Lung (tissue), 11 donors: ENCODE measurements at regions not wholly inside any gene's neighbourhood (a gene's known extent, or its start where the extent isn't known, plus 50 kb on each side); places are given as distances from the start of the nearest gene placed in this dataset.
"Not testable (repeated sequence)": the region's sequence is repeated elsewhere in the genome, so short reads cannot be mapped to it uniquely, and the experiment has no call there.

Experiments
- ATAC-seq: fragments of 200-7000 bp; cut with Tn5 transposase; one replicate; pipeline ENCODE4 v1.9.1; 2020; ENCODE audit warnings: moderate number of reproducible peaks; ENCODE audit not compliant: insufficient read depth, low FRiP score
- DNase-seq, 3 donors: peaks; one replicate each; pipeline ENCODE4 v3.0.0-alpha.2; 2013 to 2017
- H3K27ac ChIP-seq, 2 donors: one replicate each; pipeline ENCODE4 v1.5.1; 2013; ENCODE audit warnings: mild to moderate bottlenecking in 2 of 2, moderate library complexity in 2 of 2, control low read depth in 1 of 2, inconsistent platforms in 1 of 2, low read depth in 1 of 2, low read length in 1 of 2
- H3K27me3 ChIP-seq, 3 donors: one replicate each; pipeline ENCODE4 v1.5.1; 2013; ENCODE audit warnings: low read length in 2 of 3; ENCODE audit not compliant: control insufficient read depth in 3 of 3, insufficient read depth in 3 of 3
- H3K36me3 ChIP-seq, 4 donors: one replicate each; pipeline ENCODE4 v1.5.1; 2013; ENCODE audit warnings: low read length in 4 of 4, mild to moderate bottlenecking in 1 of 4, moderate library complexity in 1 of 4; ENCODE audit not compliant: control insufficient read depth in 4 of 4, insufficient read depth in 4 of 4
- H3K4me1 ChIP-seq, 5 donors: one replicate each; pipeline ENCODE4 v1.5.1; 2013; ENCODE audit warnings: low read length in 5 of 5, mild to moderate bottlenecking in 2 of 5, moderate library complexity in 1 of 5; ENCODE audit not compliant: control insufficient read depth in 5 of 5, insufficient read depth in 5 of 5
- H3K4me3 ChIP-seq: one replicate; pipeline ENCODE4 v1.5.1; 2013; ENCODE audit warnings: mild to moderate bottlenecking, control low read depth, moderate library complexity
- H3K9ac ChIP-seq, 2 donors: one replicate each; pipeline ENCODE4 v1.5.1; 2013; ENCODE audit warnings: low read length in 2 of 2, control low read depth in 1 of 2; ENCODE audit not compliant: insufficient read depth in 1 of 2
- H3K9me3 ChIP-seq, 4 donors: one replicate each; pipeline ENCODE4 v1.5.1; 2013; ENCODE audit warnings: low read length in 3 of 4, mild to moderate bottlenecking in 1 of 4, moderate library complexity in 1 of 4; ENCODE audit not compliant: control insufficient read depth in 4 of 4, insufficient read depth in 3 of 4
- CTCF ChIP-seq: IDR thresholded peaks from 2 replicates; pipeline ENCODE4 v1.5.1; 2012; ENCODE audit warnings: mild to moderate bottlenecking; ENCODE audit errors: control extremely low read depth, extremely low read depth
- WGBS, 2 donors: extraction: QIAGEN DNeasy Blood & Tissue Kit; methylation state at CpG; one replicate each; pipeline ENCODE4 v1.1.7; 2013; 5-methylcytosine and 5-hydroxymethylcytosine counted together
- donor health status: control.
- donor health status: control.
- donor health status: Bipolar disorder and iron deficiency.
- donor health status: healthy.
- donor health status: DM: yes; HTN: yes; CAD: no.

DNA sequence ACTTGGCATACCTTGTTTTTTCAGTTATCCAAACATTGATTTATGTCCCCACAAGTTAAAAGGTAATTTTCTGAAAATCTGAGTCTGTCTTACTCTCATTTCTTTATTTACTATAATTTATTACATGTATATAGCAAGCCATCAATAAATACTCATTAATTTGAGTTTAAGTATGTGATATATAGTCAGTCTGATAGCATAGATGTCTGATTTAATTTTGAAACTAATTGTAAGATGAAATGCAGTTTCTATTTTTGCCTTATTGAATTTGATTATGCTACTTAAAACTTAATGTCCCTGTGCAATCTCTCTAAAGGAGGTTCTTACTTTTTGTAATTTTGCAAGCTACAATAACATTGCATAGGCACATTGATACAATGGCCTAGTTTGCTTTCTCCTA lies 2418.6 kb downstream of the ARAP2 start:
- H3K4me3 ChIP-seq, result no peak overlapping the region
- TF ChIP-seq CTCF, result no peak
- H3K4me1 ChIP-seq, result no peaks in the 10 kb centered on the region
- DNase-seq (no peak), ATAC-seq (no peak)
- no peak overlapping the region for H3K9ac ChIP-seq
- H3K27me3 ChIP-seq, result no peaks in the 10 kb centered on the region
- H3K27ac ChIP-seq, result no peak overlapping the region
- H3K36me3 ChIP-seq, result no peaks in the 10 kb centered on the region
- H3K9me3 ChIP-seq, result no peaks in the 10 kb centered on the region

- 94 to 96% methylated on average over 1 of the region's 1 CpG for WGBS, 2 donors
- H3K27me3 ChIP-seq, H3K9ac ChIP-seq, H3K36me3 ChIP-seq, DNase-seq, H3K27ac ChIP-seq, H3K9me3 ChIP-seq, ATAC-seq, H3K4me1 ChIP-seq, H3K4me3 ChIP-seq: not testable (repeated sequence)
Observed at GRCh38 chr4:33829356-33829755, 2415.0 kb downstream of the ARAP2 start.

- no peak for ATAC-seq
- Histone ChIP-seq H3K9ac (no peak overlapping the region), H3K27me3 (no peaks in the 10 kb centered on the region), H3K4me3 (no peak overlapping the region), H3K9me3 (no peaks in the 10 kb centered on the region), H3K4me1 (no peaks in the 10 kb centered on the region), H3K36me3 (no peaks in the 10 kb centered on the region), H3K27ac (no peak overlapping the region)
- no peak for TF ChIP-seq CTCF
- WGBS, 2 donors, result 69 to 77% methylated on average over 3 of the region's 3 CpGs
- DNase-seq, result peak in 2 of 3 donors; percentile 10 to 41
Observed at GRCh38 chr4:33831442-33832066, 2412.8 kb downstream of the ARAP2 start.

- ATAC-seq, H3K9me3 ChIP-seq, H3K4me1 ChIP-seq, H3K36me3 ChIP-seq, DNase-seq, H3K9ac ChIP-seq, H3K4me3 ChIP-seq, H3K27ac ChIP-seq, H3K27me3 ChIP-seq: not testable (repeated sequence)
- 95 to 97% methylated on average over 3 of the region's 3 CpGs for WGBS, 2 donors
Observed at GRCh38 chr4:33835764-33836163, 2408.6 kb downstream of the ARAP2 start.
